Right ventricle myocardium inferior (tissue), 1 donor: ENCODE measurements at regions not wholly inside any gene's neighbourhood (a gene's known extent, or its start where the extent isn't known, plus 50 kb on each side); places are given as distances from the start of the nearest gene placed in this dataset.
"Not testable (repeated sequence)": the region's sequence is repeated elsewhere in the genome, so short reads cannot be mapped to it uniquely, and the experiment has no call there.

Source experiments
- ATAC-seq: fragments of 200-7000 bp; cut with Tn5 transposase; one replicate; pipeline ENCODE4 v1.9.1; 2020; ENCODE audit warnings: mild to moderate bottlenecking, moderate library complexity
- DNase-seq: peaks from one replicate; pipeline ENCODE4 v3.0.0; 2021; ENCODE audit errors: missing footprints
- intact Hi-C: fragments of 100-400 bp; cut with DNase I; formaldehyde crosslinking; loops from one replicate; pipeline ENCODE4 v1.11.0; 2022
- donor health status: DM: no; HTN: yes; CAD: no; lungs with severe emphysema.

DNA sequence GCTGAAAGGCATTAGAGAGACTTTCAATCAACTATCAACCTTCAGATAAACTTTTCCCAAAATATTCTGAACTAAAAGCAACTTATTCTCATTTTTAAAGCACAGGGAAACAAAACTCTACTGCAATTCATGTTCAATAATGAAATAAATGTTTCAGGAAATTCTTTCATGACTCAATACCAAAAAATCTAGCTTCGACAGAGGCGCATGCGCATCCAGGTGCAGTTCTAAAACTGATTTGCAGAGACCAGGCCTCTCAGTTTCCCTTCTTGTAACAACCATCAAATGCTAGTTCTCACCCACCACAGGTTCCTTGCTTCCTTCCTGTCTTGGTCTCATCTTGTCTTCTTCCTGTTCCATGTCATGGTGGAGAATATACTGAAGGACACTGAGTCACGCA, 55.3 kb upstream of the NRBF2 start:
- intact Hi-C loops: no loop called here
- ATAC-seq (no peak), DNase-seq (no peak)

DNA sequence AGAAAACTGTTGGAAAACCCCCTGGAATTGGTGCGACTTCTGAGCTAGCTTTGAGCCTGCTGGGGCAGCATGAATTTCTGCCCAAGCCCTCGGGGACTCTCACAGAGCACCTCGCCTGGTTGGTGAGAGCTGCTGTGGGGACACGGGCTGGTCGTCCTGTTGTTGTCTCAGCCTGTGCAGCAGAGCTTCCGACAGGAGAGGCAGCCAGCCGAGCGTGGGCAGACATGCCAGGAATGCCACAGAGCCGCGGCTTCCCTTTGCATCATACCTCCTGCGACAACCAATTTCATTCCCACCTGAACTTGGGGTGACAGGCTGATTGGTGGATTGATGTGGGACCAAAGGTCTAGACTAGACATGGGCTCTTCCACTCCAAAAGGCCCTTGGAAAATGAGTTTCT, 60.2 kb upstream of the NRBF2 start:
- ATAC-seq: no peak
- DNase-seq: no peak
- intact Hi-C loops: no loop called here

DNA sequence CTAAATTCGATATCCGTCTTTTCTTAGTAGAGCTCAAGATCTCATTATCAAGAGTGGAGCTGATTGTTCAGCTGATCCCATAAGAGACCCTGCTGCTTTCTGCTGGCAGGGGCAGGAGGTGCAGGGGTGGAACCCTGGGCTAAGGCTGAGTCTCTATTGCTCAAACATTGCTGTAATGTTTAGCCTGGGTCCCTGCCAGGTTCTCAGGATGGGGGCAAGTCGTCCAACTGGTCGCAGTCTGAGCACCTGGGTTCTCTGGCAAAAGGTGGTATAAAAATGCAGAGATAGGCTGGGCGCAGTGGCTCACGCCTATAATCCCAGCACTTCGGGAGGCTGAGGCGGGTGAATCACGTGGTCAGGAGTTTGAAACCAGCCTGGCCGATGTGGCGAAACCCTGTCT, 62.0 kb upstream of the NRBF2 start:
- DNase-seq (no peak), ATAC-seq (no peak)
- intact Hi-C loops: no loop called here

GRCh38 chr10:63069318-63069717, 63.8 kb upstream of the NRBF2 start:
- intact Hi-C loops: no loop called here
- DNase-seq (no peak), ATAC-seq (no peak)

DNA sequence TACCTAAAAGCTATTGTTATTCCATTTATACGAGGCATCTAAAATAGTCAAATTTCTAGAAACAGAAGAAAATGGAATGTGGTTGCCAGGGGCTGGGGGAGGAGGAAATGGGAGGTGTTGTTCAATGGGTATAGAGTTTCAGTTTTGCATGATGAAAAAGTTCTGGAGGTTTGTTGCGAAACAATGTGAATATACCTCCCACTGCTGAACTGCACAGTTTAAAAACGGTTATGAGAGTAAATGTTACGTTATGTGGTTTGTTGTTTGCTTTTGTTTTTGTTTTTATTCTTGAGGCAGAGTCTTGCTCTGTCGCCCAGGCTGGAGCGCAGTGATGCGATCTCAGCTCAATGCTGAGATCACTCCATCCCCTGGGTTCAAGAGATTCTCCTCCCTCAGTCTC, 64.9 kb upstream of the NRBF2 start:
- ATAC-seq (no peak), DNase-seq (no peak)
- intact Hi-C loops: no loop called here

DNA sequence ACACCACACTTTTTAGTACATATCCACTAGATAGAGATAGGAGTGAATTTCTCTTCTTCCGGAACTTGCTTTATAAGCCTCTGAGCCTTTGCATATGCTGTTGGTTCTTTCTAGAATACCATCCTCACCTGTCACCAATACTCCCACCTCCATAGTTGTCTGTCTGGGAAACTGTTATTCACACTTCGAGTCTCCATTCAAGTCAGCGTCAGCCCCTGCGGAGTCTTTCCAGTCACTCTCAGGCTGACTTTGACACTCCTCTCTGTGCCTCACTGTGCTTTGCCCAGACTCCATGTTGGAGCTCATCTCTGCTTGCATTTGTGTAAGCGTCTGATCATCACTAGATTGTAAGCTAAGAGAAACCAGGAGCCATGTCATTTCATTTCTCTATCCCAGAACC, 66.5 kb upstream of the NRBF2 start:
- no peak for ATAC-seq
- intact Hi-C loops: no loop called here
- no peak for DNase-seq

DNA sequence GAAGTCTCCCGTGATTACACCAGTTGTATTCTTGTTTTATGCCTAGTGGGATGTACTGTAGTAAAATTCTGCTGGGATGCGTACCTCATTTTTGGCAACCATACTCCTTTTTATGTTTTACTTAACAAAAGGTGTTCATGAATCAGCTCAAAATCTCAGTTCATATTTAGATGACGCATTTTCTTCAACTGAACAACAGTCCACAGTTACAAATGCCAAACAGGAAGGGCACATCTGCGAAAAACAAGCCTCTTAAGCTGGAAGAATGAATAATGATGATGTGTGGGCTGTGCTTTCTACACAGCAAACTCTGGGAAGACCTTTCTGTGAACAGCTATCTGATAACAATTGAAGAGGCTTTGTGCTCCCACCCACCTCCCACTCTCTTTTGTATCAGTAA, 68.4 kb upstream of the NRBF2 start:
- intact Hi-C loops: no loop called here
- DNase-seq: no peak

GRCh38 chr10:63058236-63058635, 74.9 kb upstream of the NRBF2 start:
- DNase-seq (no peak), ATAC-seq (no peak)
- intact Hi-C loops: no loop called here

More for the DNA sequence above, 68.4 kb upstream of the NRBF2 start:
- no peak for ATAC-seq

DNA sequence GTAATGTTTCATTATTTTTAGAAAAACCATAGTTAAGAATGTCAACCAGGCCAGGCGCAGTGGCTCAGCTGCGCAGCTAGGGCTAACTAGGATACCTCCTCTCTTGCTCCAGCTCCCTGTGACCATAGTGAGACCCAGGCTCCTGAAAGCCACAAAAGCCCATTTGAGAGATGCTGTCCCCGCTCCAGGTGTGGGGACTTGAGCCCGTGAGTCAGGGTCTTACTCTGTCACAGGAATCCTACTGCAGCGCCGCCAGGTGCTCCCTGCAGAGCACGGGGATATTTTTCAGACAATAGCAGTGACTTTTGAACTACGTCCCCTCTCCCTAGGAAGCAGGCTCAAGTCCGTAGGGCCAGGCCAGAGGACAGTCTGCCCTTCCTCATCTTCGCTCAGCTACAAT, 75.6 kb upstream of the NRBF2 start:
- DNase-seq (no peak), ATAC-seq (no peak)
- intact Hi-C loops: no loop called here

DNA sequence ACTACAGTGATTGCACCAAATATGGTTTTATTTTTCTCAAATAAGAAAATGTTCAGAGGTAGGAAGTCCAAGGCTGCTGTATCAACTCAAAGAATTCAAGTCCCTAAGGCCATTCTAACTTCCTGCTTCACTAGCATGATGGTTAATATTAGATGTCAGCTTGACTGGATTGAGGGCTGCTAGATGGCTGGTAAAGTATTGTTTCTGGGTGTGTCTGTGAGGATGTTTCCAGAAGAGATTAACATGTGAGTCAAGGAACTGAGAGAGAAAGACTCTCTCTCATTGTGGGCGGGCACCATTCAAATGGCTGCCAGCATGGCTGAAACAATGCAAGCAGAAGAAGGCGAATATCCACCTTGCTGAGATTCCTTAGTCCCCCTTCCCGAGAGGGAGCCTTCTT, 77.4 kb upstream of the NRBF2 start:
- no peak for DNase-seq
- no peak for ATAC-seq
- intact Hi-C loops: no loop called here

- ATAC-seq (no peak), DNase-seq (no peak)
- intact Hi-C loops: no loop called here
Observed at GRCh38 chr10:63054889-63055611, 78.1 kb upstream of the NRBF2 start.

GRCh38 chr10:63052083-63052482, 81.0 kb upstream of the NRBF2 start:
- no peak for ATAC-seq
- intact Hi-C loops: no loop called here

GRCh38 chr10:63042256-63042655, 90.9 kb upstream of the NRBF2 start:
- ATAC-seq (no peak), DNase-seq (no peak)
- intact Hi-C loops: no loop called here

More at GRCh38 chr10:63052083-63052482, 81.0 kb upstream of the NRBF2 start:
- DNase-seq: no peak

GRCh38 chr10:63033616-63034185, 99.4 kb upstream of the NRBF2 start:
- intact Hi-C loops, DNase-seq, ATAC-seq: not testable (repeated sequence)

DNA sequence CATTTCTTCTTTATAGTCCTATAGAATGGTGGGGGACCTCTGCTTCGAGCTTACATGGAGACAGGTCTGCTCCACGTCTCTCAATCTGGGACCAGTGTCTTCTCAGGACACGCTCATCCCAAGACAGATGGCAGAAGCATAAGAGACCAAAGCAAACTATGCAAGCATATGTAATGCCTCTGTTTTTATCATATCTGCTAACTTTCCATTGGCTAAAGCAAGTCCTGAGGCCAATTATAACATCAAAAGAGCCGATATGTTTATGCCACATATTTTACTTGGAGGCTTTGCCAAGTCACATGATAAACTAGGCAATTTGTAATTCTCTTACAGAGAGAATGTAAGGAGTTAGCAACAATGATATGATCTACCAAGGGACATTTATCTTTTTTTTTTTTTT, 102.6 kb upstream of the NRBF2 start:
- DNase-seq (no peak), ATAC-seq (no peak)
- intact Hi-C loops: no loop called here

GRCh38 chr10:63027531-63027930, 105.6 kb upstream of the NRBF2 start:
- intact Hi-C loops: no loop called here
- ATAC-seq (no peak), DNase-seq (no peak)

DNA sequence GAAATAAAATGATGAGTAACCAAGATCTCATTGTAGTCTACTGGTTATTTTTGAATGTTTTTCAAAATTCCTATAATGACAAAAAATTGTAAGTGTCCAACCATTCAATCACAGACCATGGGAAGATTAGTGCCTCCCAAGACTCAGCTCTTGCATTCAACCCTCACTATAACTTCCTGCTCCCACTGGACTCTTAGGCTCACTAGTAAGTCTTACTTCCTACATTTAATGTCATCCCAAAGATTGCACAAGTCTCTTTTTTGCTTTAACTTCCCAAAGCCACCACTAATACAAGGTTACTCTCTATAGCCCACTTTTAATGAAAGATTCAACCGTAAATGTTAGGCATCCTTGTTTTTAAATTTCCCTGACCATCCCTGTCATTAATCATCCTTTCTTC, 111.9 kb upstream of the NRBF2 start:
- intact Hi-C loops: no loop called here
- DNase-seq (no peak), ATAC-seq (no peak)

DNA sequence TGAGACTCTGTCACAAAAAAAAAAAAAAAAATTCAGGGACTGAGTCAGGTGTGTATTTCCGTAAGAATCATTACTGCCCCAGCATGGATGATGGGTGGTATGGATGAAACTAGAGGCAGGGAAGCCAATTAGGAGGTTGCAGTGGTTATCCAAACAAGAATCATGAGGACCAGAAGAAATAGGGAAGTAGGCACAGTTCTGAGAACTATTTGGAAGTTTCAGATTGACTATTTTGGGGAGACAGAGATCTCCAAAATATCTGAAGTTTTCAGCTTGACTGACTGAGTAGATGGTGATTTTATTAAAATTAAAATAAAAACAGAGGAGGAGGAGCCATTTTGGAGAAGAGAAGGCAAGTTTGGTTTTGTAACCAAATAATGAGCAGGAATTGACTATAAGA, 119.4 kb upstream of the NRBF2 start:
- intact Hi-C loops: no loop called here
- ATAC-seq (no peak), DNase-seq (no peak)

DNA sequence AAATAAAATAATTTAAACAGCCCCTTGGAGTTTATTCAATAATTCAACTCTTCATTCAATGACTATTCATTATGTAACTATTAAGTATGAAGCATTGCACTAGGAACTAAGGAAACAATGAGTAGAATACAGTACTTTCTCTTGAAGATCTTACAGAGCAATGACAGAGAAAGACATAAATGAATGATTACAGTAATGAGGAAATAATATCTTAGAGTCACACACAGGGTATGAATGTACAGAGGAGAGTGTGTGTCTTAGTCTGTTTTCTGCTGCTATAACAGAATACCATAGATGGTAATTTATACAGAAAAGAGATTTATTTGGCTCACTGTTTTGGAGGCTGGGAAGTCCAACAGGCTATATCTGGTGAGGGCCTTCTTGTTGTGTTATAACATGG, 120.5 kb upstream of the NRBF2 start:
- ATAC-seq (no peak), DNase-seq (no peak)
- intact Hi-C loops: no loop called here

DNA sequence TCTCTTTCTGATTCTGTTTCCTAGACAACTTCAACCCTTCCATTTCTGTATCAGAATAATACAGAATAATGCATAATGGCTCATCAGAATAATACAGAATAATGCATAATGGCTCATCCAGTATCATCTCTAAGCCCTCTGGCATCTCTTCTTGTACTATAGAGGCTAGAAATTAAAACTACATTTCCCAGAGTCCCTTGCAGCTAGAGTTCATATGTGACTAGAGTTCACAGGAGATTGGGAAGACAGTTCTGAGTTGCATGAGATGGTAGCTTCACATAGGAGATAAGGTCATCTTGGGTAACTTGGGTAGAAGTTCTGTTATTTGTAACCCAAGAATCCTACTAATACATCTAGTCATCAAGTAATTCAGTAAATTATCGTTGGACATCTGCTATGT, 122.9 kb upstream of the NRBF2 start:
- intact Hi-C loops: no loop called here
- DNase-seq (no peak), ATAC-seq (no peak)

GRCh38 chr10:63008491-63008890, 124.6 kb upstream of the NRBF2 start:
- DNase-seq (no peak), ATAC-seq (no peak)
- intact Hi-C loops: no loop called here
